GM13977 (cell line): ENCODE measurements at regions not wholly inside any gene's neighbourhood (a gene's known extent, or its start where the extent isn't known, plus 50 kb on each side); places are given as distances from the start of the nearest gene placed in this dataset.

Source experiments
- DNase-seq: peaks from one replicate; pipeline ENCODE4 v3.0.0; 2012; ENCODE audit warnings: low spot score
- in situ Hi-C: fragments of 300-500 bp; cut with MboI; formaldehyde crosslinking; loops from one replicate; pipeline ENCODE4 v1.12.0; 2022; ENCODE audit warnings: low sequenced_read_pairs, low pct_unique_long_range_greater_than_20kb, mixed read lengths, inconsistent platforms; ENCODE audit not compliant: unreplicated experiment
- TF ChIP-seq, protein P1 (sequence below): IDR thresholded peaks from 2 replicates; pipeline ENCODE4 v1.5.1; 2012; ENCODE audit warnings: mild to moderate bottlenecking, control low read depth; ENCODE audit not compliant: insufficient read depth; ENCODE audit errors: extremely low read depth, missing control alignments

DNA sequence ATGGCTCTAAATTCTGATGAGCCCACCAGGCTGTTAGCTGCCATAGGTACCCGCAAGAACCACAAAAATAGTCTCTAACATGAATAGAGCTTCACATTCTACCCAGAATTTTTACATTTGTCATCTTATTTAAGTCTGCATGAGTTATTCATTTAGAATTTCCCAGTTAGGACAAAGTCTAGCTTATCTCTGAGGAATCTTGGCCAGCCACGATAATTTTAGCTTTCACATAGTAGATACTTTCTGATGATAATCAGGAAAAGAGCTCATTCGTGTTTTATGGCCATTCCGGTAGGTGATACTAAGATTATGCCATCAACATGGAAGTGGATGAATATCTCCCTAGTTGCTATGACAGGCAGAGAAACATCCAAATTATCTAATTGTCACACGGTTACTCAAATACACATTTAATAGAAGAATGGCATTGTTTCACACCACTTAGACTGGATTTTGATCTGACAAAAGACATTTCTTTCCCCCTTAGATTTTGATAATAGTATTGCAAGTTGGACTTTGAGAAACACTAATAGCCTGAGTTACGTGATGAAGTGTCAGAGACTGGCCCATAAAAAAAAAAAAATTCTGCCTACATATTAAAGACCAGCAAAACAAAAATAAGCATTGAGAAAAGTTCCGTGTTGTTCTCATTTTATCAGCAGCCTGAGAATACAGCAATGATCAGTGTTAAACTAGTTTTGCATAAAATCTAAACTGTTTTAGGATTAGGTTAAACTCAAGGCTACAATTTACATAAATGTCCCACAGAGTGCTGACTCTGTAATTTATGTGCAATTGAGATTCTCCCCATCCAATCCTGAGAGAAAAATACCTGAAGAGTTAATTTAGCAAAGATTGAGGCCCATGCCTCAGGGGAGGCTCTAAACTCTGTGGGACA lies 397.5 kb upstream of the ARID1B start:
- TF ChIP-seq, protein P1, sequence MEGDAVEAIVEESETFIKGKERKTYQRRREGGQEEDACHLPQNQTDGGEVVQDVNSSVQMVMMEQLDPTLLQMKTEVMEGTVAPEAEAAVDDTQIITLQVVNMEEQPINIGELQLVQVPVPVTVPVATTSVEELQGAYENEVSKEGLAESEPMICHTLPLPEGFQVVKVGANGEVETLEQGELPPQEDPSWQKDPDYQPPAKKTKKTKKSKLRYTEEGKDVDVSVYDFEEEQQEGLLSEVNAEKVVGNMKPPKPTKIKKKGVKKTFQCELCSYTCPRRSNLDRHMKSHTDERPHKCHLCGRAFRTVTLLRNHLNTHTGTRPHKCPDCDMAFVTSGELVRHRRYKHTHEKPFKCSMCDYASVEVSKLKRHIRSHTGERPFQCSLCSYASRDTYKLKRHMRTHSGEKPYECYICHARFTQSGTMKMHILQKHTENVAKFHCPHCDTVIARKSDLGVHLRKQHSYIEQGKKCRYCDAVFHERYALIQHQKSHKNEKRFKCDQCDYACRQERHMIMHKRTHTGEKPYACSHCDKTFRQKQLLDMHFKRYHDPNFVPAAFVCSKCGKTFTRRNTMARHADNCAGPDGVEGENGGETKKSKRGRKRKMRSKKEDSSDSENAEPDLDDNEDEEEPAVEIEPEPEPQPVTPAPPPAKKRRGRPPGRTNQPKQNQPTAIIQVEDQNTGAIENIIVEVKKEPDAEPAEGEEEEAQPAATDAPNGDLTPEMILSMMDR = no peak
- in situ Hi-C loops = no loop called here
- no peak for DNase-seq

DNA sequence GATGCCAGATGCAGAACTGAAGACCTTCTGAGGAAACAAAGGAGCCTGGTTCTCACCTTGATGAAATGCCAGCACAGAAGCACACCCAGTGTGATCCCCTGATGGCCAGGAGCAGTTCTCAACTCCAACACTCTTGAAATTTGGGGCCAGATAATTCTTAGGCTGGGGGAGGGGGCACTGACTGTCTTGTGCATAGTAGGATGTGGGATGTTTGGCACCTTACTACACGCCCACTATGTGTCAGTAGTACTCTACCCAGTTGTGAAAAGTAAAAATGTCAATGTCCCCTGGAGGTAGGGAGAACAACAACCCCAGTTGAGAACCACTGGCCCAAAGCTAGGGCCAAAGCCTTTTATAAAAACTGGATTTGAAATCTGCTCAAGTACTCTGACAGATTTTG lies 398.3 kb upstream of the ARID1B start:
- DNase-seq = no peak
- TF ChIP-seq, protein P1 = peak; percentile 28
- in situ Hi-C loops = no loop called here

DNA sequence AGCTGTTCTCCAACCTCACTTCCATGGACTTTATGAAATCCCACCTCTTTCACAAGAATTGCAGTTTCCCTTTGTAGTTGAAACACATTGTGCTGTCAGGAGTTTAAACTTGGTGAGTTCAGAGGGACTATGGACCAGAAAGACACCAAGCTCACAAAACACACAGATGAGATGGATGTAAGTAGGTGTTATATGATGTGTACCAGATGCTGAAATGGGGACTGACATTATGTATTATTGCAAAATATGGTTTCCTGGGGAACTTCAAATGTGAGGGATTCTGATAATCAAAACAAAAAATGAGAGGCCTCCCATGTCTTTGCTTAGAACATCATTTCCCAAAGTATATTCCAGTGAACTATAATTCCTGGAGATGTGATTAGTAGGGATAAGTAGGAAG lies 401.1 kb upstream of the ARID1B start:
- DNase-seq = no peak
- in situ Hi-C loops = no loop called here
- TF ChIP-seq, protein P1 = no peak

DNA sequence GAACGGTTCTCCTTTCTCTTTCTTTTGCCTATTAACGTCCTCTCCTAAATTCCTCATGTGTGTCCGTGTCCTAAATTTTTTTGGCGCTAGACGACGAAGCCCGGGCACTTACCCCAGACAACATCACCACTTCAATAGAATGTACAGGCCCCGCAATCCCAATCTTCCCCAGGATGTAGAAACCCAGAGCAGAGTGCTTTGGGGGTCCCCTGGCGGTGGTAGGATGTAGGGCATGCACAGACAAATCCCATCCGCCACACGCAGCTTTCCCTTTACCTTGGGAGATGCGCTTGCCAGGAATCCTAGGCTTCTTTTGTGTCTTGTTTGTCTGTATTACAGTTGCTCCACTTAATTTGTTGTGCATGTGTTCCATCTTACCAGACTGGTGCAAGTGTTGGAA lies 417.3 kb upstream of the ARID1B start:
- peak; percentile 15 for DNase-seq
- TF ChIP-seq, protein P1 = peak; percentile 29
- in situ Hi-C loops = no loop called here

DNA sequence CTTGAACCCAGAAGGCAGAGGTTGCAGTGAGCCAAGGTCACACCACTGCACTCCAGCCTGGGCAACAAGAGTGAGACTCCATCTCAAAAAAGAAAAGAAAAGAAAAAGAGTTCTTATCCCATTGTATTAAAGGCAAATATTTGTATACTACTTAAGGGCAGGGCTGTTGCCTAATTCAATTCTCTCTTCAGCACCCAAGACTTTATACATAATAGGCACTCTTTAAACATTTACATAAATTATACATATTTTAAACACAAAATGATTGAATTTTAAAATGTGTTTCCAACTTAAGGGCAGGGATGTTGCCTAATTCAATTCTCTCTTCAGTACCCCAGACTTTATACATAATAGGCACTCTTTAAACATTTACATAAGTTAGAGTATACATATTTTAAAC lies 424.3 kb upstream of the ARID1B start:
- in situ Hi-C loops = no loop called here
- DNase-seq = no peak
- TF ChIP-seq, protein P1 = no peak

DNA sequence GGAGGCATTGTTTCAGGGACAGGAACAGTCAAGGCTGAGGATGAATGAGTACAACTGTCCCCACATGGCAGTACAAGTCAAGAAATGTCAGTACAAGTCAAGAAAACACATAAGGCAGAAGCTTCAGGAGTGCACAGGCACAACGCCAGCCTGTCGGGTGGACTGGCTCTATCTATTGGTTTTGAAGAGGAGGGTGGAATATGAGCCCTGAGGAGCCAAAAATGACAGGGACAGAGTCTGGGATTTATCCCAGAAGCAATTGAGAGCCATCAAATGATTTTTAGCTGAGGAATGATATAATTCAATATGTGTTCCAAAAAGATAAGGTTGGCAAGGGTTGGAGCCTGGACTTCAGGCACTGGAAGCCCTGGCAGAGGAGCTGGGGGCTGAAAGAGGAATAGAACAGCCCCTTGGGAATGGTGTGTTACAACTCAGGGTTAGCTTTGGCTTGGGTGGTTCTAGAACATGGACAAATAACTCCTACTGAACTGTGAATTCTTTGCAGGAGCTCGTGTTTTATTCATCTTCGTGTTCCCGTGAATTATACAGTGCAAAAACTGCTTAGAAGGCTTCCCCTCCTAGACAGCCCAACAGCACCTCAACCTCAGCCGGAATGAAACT lies 425.7 kb upstream of the ARID1B start:
- in situ Hi-C loops = no loop called here
- TF ChIP-seq, protein P1 = no peak
- no peak for DNase-seq
